GM23338 (cell line): ENCODE measurements at regions not wholly inside any gene's neighbourhood (a gene's known extent, or its start where the extent isn't known, plus 50 kb on each side); places are given as distances from the start of the nearest gene placed in this dataset.

Experiments used
- CREB1 ChIP-seq: fragments of 250-450 bp; sonication (Bioruptor Pico); IDR thresholded peaks from 2 replicates; pipeline ENCODE4 v1.5.0; 2020; ENCODE audit warnings: low read depth, mild to moderate bottlenecking, moderate library complexity
- EZH2 ChIP-seq: fragments of 200-600 bp; sonication (generic); IDR thresholded peaks from one replicate; pipeline ENCODE4 v1.8.0; 2017; ENCODE audit warnings: antibody characterized with exemption, mild to moderate bottlenecking, low read depth; ENCODE audit not compliant: unreplicated experiment
- EZH2phosphoT487 ChIP-seq: fragments of 200-600 bp; sonication (generic); IDR thresholded peaks from one replicate; pipeline ENCODE4 v1.8.1; 2018; ENCODE audit warnings: antibody characterized with exemption; ENCODE audit not compliant: unreplicated experiment
- JUNB ChIP-seq: IDR thresholded peaks from one replicate; pipeline ENCODE4 v1.6.1; 2016; ENCODE audit warnings: antibody characterized with exemption; ENCODE audit not compliant: unreplicated experiment
- POLR2AphosphoS5 ChIP-seq: IDR thresholded peaks from 2 replicates; pipeline ENCODE4 v1.6.1; 2016; ENCODE audit warnings: antibody characterized with exemption, low read depth
- STAT1 ChIP-seq: IDR thresholded peaks from one replicate; pipeline ENCODE4 v1.6.1; 2016; ENCODE audit warnings: antibody characterized with exemption; ENCODE audit not compliant: unreplicated experiment
- TF ChIP-seq, protein P1 (sequence below), 2 experiments: fragments of 200-600 bp in 1 of 2; sonication (generic) in 1 of 2; conservative IDR thresholded peaks; 2 replicates each; pipeline versions ENCODE4 v1.5.1 to v1.6.1; 2016 to 2017; ENCODE audit warnings: antibody characterized with exemption in 2 of 2, low read depth in 2 of 2, mild to moderate bottlenecking in 2 of 2, moderate library complexity in 1 of 2

DNA sequence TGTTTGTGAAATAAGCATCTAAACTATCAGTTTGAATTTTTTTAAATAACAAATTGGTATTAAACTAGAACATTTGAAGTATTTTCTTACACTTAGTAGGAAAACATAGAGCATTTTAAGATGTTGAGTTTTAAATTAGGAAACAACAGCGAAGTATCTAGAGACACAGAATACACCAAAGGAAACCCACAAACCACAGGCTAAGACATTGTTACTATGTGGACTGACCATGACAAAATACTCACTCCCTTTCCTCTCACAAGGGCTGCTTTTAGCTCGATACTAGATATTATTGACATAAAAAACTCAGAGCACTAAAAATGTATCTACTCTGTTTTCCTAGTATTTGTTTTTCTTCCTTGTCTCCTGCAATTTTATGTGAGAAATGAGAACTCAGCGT, 266.0 kb upstream of the CITED2 start:
- no peak for TF ChIP-seq EZH2phosphoT487
- TF ChIP-seq, protein P1, sequence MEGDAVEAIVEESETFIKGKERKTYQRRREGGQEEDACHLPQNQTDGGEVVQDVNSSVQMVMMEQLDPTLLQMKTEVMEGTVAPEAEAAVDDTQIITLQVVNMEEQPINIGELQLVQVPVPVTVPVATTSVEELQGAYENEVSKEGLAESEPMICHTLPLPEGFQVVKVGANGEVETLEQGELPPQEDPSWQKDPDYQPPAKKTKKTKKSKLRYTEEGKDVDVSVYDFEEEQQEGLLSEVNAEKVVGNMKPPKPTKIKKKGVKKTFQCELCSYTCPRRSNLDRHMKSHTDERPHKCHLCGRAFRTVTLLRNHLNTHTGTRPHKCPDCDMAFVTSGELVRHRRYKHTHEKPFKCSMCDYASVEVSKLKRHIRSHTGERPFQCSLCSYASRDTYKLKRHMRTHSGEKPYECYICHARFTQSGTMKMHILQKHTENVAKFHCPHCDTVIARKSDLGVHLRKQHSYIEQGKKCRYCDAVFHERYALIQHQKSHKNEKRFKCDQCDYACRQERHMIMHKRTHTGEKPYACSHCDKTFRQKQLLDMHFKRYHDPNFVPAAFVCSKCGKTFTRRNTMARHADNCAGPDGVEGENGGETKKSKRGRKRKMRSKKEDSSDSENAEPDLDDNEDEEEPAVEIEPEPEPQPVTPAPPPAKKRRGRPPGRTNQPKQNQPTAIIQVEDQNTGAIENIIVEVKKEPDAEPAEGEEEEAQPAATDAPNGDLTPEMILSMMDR (conservative IDR thresholded peaks at IDR 0.05; ENCODE audit: low read depth in 2 of 2): no peak
- no peak for TF ChIP-seq POLR2AphosphoS5
- no peak for TF ChIP-seq EZH2
- no peak for TF ChIP-seq CREB1 (CRISPR knock-in tag)
- TF ChIP-seq JUNB: no peak
- no peak for TF ChIP-seq STAT1
